Panc1 (cell line): ENCODE measurements at regions not wholly inside any gene's neighbourhood (a gene's known extent, or its start where the extent isn't known, plus 50 kb on each side); places are given as distances from the start of the nearest gene placed in this dataset.

Experiments
- POLR2AphosphoS5 ChIP-seq: IDR thresholded peaks from 2 replicates; pipeline ENCODE4 v1.6.1; 2012; ENCODE audit warnings: mild to moderate bottlenecking, low read depth, low read length, moderate library complexity
- SIN3A ChIP-seq: IDR thresholded peaks from 2 replicates; pipeline ENCODE4 v1.6.1; 2012; ENCODE audit warnings: low read depth, mild to moderate bottlenecking, low read length, moderate library complexity, borderline replicate concordance; ENCODE audit not compliant: insufficient read depth
- TF ChIP-seq, protein P1 (sequence below), 2 experiments: IDR thresholded peaks; 2 replicates each; pipeline ENCODE4 v1.6.1; 2011 to 2012; ENCODE audit warnings: low read depth in 2 of 2, control low read depth in 1 of 2, low read length in 1 of 2, mild to moderate bottlenecking in 1 of 2, moderate library complexity in 1 of 2; ENCODE audit not compliant: insufficient read depth in 1 of 2
- TF ChIP-seq, protein P2 (sequence below): fragments of 450-650 bp; IDR thresholded peaks from 2 replicates; pipeline ENCODE4 v1.5.1; 2017; ENCODE audit warnings: mild to moderate bottlenecking

DNA sequence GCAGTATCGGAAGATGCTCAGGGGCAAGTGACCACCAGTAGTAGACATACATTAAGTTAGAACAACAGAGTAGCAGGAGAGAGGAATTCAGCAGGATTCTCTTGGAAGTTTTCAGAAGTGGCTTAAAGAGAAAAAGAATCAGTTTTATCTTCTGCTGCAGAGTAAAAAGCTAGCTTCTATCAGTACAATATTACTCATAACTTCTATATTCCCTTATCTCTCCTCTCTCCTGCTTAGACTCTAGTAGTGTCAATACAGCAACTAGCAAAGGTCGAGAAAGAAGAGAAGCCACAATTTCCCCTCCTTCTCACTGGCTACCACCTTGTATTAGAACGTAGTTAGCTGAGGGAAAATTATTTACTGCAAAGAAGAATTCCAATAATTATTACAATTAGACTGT lies 539.7 kb downstream of the DIPK2A start:
- TF ChIP-seq, protein P1, sequence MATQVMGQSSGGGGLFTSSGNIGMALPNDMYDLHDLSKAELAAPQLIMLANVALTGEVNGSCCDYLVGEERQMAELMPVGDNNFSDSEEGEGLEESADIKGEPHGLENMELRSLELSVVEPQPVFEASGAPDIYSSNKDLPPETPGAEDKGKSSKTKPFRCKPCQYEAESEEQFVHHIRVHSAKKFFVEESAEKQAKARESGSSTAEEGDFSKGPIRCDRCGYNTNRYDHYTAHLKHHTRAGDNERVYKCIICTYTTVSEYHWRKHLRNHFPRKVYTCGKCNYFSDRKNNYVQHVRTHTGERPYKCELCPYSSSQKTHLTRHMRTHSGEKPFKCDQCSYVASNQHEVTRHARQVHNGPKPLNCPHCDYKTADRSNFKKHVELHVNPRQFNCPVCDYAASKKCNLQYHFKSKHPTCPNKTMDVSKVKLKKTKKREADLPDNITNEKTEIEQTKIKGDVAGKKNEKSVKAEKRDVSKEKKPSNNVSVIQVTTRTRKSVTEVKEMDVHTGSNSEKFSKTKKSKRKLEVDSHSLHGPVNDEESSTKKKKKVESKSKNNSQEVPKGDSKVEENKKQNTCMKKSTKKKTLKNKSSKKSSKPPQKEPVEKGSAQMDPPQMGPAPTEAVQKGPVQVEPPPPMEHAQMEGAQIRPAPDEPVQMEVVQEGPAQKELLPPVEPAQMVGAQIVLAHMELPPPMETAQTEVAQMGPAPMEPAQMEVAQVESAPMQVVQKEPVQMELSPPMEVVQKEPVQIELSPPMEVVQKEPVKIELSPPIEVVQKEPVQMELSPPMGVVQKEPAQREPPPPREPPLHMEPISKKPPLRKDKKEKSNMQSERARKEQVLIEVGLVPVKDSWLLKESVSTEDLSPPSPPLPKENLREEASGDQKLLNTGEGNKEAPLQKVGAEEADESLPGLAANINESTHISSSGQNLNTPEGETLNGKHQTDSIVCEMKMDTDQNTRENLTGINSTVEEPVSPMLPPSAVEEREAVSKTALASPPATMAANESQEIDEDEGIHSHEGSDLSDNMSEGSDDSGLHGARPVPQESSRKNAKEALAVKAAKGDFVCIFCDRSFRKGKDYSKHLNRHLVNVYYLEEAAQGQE (IDR thresholded peaks at IDR 0.05; ENCODE audit: insufficient read depth in 1 of 2, low read depth in 2 of 2, low read length in 1 of 2), result no peak
- TF ChIP-seq, protein P2, sequence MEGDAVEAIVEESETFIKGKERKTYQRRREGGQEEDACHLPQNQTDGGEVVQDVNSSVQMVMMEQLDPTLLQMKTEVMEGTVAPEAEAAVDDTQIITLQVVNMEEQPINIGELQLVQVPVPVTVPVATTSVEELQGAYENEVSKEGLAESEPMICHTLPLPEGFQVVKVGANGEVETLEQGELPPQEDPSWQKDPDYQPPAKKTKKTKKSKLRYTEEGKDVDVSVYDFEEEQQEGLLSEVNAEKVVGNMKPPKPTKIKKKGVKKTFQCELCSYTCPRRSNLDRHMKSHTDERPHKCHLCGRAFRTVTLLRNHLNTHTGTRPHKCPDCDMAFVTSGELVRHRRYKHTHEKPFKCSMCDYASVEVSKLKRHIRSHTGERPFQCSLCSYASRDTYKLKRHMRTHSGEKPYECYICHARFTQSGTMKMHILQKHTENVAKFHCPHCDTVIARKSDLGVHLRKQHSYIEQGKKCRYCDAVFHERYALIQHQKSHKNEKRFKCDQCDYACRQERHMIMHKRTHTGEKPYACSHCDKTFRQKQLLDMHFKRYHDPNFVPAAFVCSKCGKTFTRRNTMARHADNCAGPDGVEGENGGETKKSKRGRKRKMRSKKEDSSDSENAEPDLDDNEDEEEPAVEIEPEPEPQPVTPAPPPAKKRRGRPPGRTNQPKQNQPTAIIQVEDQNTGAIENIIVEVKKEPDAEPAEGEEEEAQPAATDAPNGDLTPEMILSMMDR, result no peak
- TF ChIP-seq POLR2AphosphoS5 (no peak), SIN3A (no peak)
